ENCODE measurements at regions not wholly inside any gene's neighbourhood (a gene's known extent, or its start where the extent isn't known, plus 50 kb on each side); places are given as distances from the start of the nearest gene placed in this dataset.

DNA sequence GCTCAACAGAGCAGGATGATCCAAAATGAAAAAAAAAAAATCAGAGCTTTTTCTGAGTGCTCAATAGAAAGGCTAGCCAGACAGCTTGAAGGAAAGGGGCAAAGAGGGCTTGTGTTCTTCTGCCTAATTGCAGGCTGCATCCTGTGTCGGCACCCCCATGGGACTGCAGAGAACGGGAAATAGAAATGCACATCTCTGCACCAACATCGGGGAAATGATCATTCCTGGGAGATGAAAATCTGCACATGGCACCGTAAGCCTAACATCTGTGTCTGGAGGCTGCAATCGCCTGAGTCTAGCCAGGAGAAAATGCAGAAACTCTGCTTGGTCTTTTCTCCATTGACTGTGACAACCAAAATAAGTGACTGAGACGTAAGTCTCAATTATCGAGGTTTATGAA lies 243.9 kb downstream of the ICE1 start:
- TF ChIP-seq, protein P1, sequence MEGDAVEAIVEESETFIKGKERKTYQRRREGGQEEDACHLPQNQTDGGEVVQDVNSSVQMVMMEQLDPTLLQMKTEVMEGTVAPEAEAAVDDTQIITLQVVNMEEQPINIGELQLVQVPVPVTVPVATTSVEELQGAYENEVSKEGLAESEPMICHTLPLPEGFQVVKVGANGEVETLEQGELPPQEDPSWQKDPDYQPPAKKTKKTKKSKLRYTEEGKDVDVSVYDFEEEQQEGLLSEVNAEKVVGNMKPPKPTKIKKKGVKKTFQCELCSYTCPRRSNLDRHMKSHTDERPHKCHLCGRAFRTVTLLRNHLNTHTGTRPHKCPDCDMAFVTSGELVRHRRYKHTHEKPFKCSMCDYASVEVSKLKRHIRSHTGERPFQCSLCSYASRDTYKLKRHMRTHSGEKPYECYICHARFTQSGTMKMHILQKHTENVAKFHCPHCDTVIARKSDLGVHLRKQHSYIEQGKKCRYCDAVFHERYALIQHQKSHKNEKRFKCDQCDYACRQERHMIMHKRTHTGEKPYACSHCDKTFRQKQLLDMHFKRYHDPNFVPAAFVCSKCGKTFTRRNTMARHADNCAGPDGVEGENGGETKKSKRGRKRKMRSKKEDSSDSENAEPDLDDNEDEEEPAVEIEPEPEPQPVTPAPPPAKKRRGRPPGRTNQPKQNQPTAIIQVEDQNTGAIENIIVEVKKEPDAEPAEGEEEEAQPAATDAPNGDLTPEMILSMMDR (IDR thresholded peaks at IDR 0.05), result no peak
- TF ChIP-seq POLR2A (IDR thresholded peaks at IDR 0.05), result no peak
